ENCODE measurements at regions not wholly inside any gene's neighbourhood (a gene's known extent, or its start where the extent isn't known, plus 50 kb on each side); places are given as distances from the start of the nearest gene placed in this dataset.

DNA sequence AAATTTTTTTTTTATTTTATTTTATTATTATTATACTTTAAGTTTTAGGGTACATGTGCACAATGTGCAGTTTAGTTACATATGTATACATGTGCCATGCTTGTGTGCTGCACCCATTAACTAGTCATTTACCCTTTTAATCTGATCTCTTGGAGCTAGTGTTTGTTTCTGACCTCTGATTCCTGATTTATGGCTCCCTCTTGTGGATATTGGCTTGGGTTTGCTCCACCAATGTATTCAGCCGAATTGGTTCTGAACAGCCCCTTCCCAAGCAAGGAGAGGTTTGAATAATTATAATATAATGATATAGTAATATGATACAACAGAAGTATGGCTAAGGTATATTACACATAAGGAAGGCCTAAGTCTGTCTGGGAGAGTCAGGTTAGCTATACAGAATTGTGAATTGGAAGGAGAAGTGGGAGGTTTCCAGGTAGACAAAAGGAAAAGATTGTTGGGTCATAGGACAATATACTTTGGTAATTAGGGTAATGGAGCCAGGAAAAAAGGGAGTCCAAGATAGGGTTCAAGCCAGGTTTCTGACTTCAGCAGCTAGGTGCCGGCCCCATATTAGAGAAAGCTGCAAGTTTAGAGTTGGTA is 53.1 kb upstream of the HMCN1 start:
- peak; percentile 46 for DNase-seq

DNA sequence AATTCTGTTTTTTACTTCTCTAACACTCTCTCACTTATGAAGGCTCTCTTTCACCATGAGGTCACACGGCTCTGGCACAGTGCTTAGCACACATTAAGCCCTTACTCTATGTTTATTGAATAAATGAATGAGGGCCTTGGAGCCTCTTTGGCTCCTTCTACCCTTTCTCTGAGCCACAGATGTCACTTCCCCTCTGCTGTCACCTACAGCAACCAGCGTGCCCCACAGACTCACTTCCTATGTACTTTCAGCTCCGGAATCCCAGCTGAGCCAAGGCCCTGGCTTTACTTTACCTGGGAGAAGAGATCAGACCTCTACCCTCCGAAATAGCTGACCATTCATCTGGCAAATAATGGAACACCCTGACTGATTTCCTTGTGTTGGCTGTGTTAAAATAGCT is 53.7 kb upstream of the HMCN1 start:
- peak; percentile 34 for DNase-seq

DNA sequence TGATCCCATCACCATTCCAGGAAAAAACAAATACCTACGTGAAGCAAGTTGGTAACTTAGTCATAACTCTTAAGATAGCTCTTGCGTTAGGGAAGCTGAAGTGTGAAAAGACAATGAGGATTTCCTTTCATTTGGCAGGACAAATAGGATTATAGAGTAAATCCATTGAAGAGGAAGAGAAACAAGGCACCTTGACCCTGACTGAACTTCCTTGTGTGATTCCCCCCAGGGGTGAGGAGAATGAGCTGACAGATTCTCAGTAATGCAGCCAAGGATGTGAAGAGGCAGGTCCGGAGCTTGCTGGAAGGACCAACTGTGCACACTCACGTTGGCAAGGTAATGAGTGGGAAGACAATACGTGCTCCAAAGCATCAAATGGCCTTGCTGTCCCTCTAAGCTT is 55.0 kb upstream of the HMCN1 start:
- DNase-seq, result no peak

DNA sequence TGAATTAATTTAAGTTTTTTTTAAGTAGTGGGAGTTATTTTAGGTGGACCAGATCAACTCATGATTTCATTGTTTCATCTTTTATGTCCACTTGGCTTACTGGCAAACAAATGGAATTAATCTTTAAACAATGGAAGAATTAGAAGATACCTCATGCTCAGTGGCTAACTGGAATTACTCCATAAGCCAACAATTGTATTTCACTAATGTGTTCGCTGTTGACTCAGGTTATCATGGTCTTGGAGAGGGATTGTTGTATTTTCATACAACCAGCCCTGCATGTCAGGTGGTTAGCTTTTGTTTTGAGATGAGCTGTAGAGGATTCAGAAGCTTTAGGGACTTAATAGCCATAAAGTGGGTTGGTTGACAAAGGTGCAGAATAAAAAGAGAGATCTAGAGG is 57.2 kb upstream of the HMCN1 start:
- no peak for DNase-seq

DNA sequence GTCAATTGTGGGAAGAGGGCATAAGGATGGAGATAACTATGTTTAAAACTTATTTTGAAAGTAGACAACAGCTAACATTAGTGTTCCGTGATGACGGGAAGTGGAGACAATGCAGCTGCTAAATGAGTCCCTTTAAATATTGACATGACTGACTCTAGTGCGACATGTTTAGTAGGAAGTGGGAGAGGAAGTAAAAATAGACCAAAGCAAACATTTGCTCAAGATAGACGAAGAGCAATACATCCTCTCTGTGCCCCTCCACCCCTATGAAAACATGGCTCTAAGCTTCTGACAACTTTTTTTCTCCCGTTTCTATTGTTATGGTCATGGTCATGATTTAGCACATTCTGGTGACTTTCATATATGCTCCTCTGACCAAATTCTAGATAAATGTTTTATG is 60.0 kb upstream of the HMCN1 start:
- peak; percentile 21 for DNase-seq

GRCh38 chr1:185672719-185673360 is 61.4 kb upstream of the HMCN1 start:
- no peak for DNase-seq

DNA sequence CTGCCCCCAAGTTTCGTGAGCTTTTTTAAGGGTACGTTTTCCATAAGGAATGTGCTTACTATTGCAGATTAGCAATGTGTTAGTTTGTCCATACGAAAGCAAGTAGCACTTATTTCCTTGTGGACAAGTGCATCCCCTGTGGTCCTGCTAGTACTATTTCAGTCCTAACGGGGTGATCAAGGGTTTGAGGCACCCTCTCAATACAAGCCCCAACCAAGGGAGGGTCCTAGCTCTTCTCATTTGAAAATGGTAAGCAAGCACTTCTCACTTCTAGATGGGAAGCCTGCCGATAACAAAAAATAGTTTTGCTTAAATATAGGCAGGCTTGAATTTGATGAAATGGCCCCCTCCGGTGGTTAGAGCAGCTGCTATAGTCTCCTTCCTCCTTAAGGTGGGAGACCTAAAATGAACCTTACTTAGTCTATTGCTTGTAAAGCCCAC is 64.0 kb upstream of the HMCN1 start:
- peak; percentile 74 for DNase-seq

- DNase-seq, result no peak
Measured at GRCh38 chr1:185668013-185668412, 66.2 kb upstream of the HMCN1 start.

- DNase-seq, result no peak
Measured at GRCh38 chr1:185666582-185666981, 67.6 kb upstream of the HMCN1 start.

DNA sequence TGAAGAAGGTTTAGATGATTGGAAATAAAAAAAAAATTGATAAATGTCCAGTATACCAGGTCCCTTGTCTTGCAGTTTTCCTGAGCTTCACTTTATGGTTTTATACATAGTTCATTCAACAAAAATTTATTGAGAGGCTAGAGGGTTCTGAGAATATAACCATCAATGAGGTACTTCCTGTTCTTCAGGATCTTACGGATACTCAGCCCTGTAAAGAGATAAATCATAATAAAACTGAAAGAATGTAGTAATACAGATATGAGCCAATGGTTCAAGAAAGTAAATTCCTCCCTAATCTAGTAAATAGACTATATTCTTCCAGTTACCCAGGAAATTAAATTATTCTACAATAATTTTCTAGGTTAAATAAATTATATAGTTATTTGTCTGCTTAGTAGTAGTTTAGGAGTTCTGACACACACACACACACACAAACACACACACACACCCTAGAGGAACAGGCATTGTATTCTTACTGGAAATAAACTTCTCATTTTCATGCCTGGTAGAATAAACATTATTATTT is 70.4 kb upstream of the HMCN1 start:
- DNase-seq, result no peak

DNA sequence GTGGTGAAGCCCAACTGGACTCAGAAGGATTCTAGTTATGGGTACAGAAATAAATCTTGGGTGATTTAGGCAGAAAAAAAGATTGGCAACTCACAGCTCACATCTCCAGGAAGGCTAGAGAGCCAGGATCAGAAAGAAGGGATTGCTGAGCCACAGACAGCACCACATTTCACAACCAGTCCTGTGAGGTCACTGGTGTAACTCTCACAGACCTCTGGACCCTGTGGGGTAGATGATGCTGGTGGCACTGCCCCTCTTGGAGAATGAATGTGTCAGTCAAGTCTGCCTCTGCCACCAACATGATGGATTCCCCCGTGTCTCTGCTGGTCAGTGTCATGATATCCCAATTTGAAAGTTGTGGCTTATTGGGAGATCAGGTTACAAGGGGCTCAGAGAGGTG is 70.9 kb upstream of the HMCN1 start:
- DNase-seq, result no peak

GRCh38 chr1:185661971-185662370 is 72.2 kb upstream of the HMCN1 start:
- DNase-seq, result no peak

- no peak for DNase-seq
Measured at GRCh38 chr1:185656663-185657062, 77.5 kb upstream of the HMCN1 start.

DNA sequence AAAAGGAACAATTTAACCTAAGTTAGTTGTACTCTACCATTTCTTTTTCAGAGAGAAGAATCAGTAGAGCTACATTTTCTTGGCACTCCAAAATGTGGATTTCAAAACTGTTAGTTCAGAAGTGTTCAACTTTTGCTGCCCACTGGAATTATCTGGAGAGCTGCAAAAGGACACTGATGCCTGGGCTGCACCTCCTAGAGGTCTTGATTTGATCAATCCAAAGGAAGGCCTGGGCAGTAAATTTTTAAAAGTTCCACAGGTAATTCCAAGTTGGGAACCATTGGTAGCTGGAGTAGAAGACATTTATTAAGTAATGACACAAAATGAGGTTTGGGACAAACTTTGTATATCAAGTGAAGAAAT is 79.3 kb upstream of the HMCN1 start:
- no peak for DNase-seq

DNA sequence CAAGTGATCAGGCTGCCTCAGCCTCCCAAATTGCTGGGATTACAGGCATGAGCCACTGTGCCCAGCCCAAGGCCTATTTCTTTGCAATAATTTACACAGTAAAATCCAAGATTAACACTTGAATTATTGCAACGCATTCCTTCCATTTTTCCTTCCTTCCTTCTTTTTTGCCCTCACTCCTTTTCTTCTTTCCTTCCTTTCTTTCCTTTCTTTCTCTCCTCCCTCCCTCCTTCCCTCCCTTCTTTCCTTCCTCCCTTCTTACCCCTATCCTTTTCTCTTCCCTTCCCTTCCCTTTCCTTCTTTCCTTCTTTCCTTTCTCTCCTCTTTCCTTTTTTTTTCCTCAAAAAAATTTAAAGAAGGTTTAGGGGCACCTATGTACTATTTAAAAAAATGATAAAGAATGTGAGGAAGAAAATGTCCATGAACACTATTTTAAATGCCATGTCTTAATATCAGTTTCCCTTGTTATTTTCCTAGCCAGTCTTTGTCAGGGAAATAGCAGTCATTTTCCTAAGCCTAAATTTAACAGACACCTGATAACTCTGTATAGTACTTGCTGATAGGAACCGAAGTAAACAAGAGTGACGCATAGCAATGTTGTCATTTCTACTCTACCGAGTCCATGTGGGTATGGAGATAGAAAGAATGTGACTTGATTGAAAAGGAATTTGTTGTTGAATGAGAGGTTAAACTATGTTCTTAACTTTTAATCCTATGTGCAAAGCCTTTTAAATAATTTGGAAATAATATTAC is 79.8 kb upstream of the HMCN1 start:
- no peak for DNase-seq

DNA sequence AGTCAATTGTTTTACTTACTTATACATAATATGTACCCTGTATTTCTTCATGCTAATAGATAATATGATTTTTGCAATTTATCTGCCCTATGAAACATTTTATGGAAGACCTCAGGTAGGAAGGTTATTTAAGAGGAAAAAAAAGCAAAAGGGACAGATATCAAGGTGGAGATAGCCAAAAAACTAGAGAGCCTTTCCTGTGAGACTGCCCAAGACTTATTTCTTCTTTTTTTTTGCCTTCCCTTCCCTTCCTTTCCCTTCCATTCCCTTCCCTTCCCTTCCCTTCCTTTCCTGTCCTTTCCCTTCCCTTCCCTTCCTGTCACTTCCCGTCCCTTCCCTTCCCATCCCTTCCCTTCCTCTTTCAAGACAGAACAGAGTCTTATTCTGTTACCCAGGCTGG is 80.6 kb upstream of the HMCN1 start:
- no peak for DNase-seq

GRCh38 chr1:185652348-185652747 is 81.8 kb upstream of the HMCN1 start:
- no peak for DNase-seq

DNA sequence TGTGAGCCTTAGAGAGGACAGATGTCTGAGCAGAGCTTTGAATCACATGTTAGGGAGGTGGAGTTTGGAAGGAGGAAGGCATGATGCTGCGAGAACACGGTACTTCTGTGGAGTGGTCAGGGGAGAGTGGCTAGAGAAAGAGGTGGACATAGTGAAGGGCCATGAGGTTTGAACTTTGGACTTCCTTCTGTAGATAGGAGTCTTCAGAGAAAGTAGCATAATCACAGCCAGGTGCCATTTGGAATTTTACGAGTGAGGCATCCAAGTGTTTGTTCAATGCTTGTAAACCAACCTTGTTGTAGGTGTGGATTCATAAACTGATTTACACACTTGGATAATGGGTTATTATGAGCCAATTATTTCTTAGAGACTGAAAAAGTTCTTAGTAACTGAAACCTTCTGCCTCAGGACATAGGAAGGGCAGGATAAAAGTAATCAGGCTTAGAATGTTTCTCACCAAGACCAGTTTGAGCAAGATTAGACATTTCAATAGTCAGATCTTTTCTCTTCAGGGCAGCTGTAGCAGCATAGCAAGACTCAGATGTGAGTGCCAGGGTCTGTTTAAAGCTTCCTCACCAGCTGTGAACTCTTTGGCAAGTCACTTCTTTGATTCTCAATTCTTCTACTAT is 83.5 kb upstream of the HMCN1 start:
- no peak for DNase-seq

DNA sequence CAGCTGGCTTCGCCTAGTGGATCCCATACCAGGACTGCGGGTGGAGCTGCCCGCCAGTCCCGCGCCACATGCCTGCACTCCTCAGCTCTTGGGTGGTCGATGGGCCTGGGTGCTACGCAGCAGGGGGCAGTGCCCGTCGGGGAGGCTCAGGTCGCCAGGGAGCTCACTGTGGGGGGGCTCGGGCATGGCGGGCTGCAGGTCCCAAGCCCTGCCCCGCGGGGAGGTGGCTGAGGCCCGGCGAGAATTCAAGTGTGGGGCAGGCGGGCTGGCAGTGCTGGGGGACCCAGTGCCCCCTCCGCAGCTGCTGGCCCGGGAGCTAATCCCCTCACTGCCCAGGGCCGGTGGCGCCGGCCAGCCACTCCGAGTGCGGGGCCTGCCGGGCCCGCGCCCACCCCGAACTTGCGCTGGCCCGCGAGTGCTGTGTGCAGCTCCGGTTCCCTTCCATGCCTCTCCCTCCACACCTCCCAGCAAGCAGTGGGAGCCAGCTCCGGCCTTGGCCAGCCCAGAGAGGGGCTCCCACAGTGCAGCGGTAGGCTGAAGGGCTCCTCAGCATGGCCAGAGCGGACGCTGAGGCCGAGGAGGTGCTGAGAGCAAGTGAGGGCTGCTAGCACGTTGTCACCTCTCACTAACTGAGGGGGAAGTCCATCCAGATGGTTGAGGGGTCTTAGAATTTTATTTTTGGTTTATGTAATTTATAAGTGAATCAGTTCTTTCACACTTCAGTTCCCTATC is 85.2 kb upstream of the HMCN1 start:
- DNase-seq, result no peak

- DNase-seq, result peak; percentile 7
Measured at GRCh38 chr1:185647597-185648267, 86.5 kb upstream of the HMCN1 start.

DNA sequence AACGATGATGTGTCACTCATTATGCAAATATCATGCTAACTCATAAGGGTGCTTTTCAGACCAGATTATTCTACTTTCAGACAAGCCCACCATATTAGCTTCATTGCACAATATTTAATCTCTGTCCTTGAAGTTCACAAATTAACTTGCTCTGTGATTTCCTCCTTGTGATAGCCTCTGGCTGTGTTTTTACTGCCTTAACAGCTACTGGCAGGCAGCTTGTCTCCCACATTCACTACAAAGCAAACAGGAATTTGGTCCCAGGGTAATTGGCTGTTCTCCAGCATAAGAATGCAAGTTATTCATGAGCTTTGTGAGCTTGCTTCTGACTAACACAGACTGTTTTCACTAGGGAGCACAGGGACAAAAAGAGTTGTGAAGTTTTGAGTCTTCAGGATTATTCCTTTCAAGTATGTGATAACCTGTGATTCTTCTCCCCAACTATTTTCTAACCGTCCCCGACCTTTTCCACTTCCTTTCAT is 87.9 kb upstream of the HMCN1 start:
- no peak for DNase-seq

DNA sequence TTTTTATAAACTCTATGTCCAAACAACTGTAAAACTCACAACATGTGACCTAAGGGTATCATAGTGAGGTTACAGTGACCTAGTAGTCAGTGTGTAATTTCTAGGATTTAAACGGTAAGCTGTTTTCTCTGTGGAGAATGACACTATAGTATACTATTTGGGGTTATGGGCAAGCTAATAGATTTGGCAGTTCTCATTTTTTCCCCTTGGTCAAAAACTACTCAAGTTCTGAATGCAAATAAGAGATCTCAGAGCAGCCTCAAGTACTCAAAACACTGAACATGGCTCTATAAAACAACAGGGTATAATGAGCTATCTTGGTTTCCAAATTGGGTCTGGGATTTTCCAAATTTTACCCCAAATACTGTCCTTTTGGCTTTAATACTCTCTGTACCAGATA is 88.5 kb upstream of the HMCN1 start:
- DNase-seq, result no peak

Data from CD4-positive, alpha-beta T cell treated with Interleukin-17A for 4 hours (primary cell).